HepG2 (cell line): ENCODE measurements at regions not wholly inside any gene's neighbourhood (a gene's known extent, or its start where the extent isn't known, plus 50 kb on each side); places are given as distances from the start of the nearest gene placed in this dataset.

ENCODE experiments used
- ATAC-seq: fragments of 200-7000 bp; cut with Tn5 transposase; 3 replicates; pipeline ENCODE4 v1.9.1; 2020; ENCODE audit warnings: mild to moderate bottlenecking, moderate library complexity
- BruUV-seq: library from RNA; stranded (reverse); fragments of 400-500 nt; replicated peaks from 2 replicates; lab custom pipeline; 2021; lab: Mats Ljungman, UMichigan
- CTCF ChIA-PET: fragments of 300-600 bp; formaldehyde crosslinking; extraction: SDS; loops from one replicate; lab custom pipeline; 2021; ENCODE audit warnings: low total read pairs, inconsistent platforms, low intra/inter-chr PET ratio; lab: Yijun Ruan, JAX
- POLR2A ChIA-PET: fragments of 350-600 bp; sonication (Branson Sonifier 250); formaldehyde crosslinking; loops from one replicate; lab custom pipeline; 2020; ENCODE audit warnings: antibody characterized with exemption, inconsistent platforms; lab: Yijun Ruan, JAX
- DNase-seq: peaks from one replicate; pipeline ENCODE4 v3.0.0-alpha.2; 2015; ENCODE audit warnings: low spot score
- FAIRE-seq: peaks from 3 replicates; lab custom pipeline; 2011; peaks lifted over from hg19 to GRCh38; lab: Jason Lieb, UNC
- H2AFZ ChIP-seq: one replicate; pipeline ENCODE4 v1.6.1; 2011; ENCODE audit warnings: low read length, inconsistent platforms
- H3K27ac ChIP-seq: fragments of 300-600 bp; 3 replicates; pipeline ENCODE4 v1.8.0; 2011; ENCODE audit warnings: mixed run types, mild to moderate bottlenecking, mixed read lengths, low read length, inconsistent platforms; ENCODE audit not compliant: insufficient read depth; ENCODE audit errors: extremely low read length
- H3K27me3 ChIP-seq, 2 experiments: fragments of 200-600 bp in 1 of 2; 2 replicates in 1 of 2; 3 replicates in 1 of 2; pipeline versions ENCODE4 v1.6.0 to v1.8.0; 2011; ENCODE audit warnings: low read length in 2 of 2, mild to moderate bottlenecking in 2 of 2, moderate library complexity in 2 of 2, inconsistent platforms in 1 of 2; ENCODE audit not compliant: insufficient read depth in 2 of 2, control insufficient read depth in 1 of 2
- H3K36me3 ChIP-seq, 2 experiments: fragments of 200-600 bp in 1 of 2; replicated peaks in 1 of 2; 2 replicates in 1 of 2; 3 replicates in 1 of 2; pipeline versions ENCODE4 v1.5.1 to v1.8.0; 2011; ENCODE audit warnings: low read length in 2 of 2, inconsistent platforms in 1 of 2; ENCODE audit not compliant: insufficient read depth in 2 of 2, control insufficient read depth in 1 of 2
- H3K4me1 ChIP-seq: 2 replicates; pipeline ENCODE4 v1.5.1; 2012; ENCODE audit warnings: low read length, inconsistent platforms; ENCODE audit not compliant: insufficient read depth
- H3K4me2 ChIP-seq: 2 replicates; pipeline ENCODE4 v1.6.0; 2011; ENCODE audit warnings: low read depth, low read length, inconsistent platforms
- H3K4me3 ChIP-seq, 3 experiments: fragments of 200-600 bp in 1 of 3; sonication (generic), shearing (Covaris generic) in 1 of 3; replicated peaks in 1 of 3; 2 replicates each; pipeline ENCODE4 v1.5.1; 2011 to 2016; ENCODE audit warnings: low read length in 3 of 3, inconsistent platforms in 2 of 3, low read depth in 2 of 3, mild to moderate bottlenecking in 2 of 3, control low read depth in 1 of 3, mixed read lengths in 1 of 3; ENCODE audit not compliant: insufficient read depth in 1 of 3
- H3K79me2 ChIP-seq: one replicate; pipeline ENCODE4 v1.6.1; 2011; ENCODE audit warnings: low read length, inconsistent platforms; ENCODE audit not compliant: insufficient read depth
- H3K9ac ChIP-seq: 2 replicates; pipeline ENCODE4 v1.6.0; 2011; ENCODE audit warnings: mild to moderate bottlenecking, low read depth, low read length, inconsistent platforms; ENCODE audit not compliant: insufficient read depth
- H3K9me3 ChIP-seq: 2 replicates; pipeline ENCODE4 v1.5.1; 2012; ENCODE audit warnings: mild to moderate bottlenecking, low read length
- H4K20me1 ChIP-seq: 2 replicates; pipeline ENCODE4 v1.6.0; 2011; ENCODE audit warnings: inconsistent platforms, mild to moderate bottlenecking, low read length, moderate library complexity; ENCODE audit not compliant: insufficient read depth
- BCL6 ChIP-seq: IDR thresholded peaks from 2 replicates; pipeline ENCODE4 v1.6.1; 2016; ENCODE audit warnings: missing genetic modification reagents, missing compliant biosample characterization
- DPF2 ChIP-seq: sonication (generic); formaldehyde crosslinking; IDR thresholded peaks from 2 replicates; pipeline ENCODE4 v1.4.0; 2020; ENCODE audit warnings: mild to moderate bottlenecking, low read depth, missing genetic modification reagents, borderline replicate concordance
- ETV6 ChIP-seq: sonication (generic); formaldehyde crosslinking; conservative IDR thresholded peaks from 2 replicates; pipeline ENCODE4 v1.4.0; 2020; ENCODE audit warnings: missing genetic modification reagents
- FOXA1 ChIP-seq, 2 experiments: fragments of 450-650 bp in 1 of 2; sonication (generic) in 1 of 2; formaldehyde crosslinking in 1 of 2; IDR thresholded peaks; 2 replicates each; pipeline versions ENCODE4 v1.4.0 to v1.6.1; 2016 to 2020; ENCODE audit warnings: missing genetic modification reagents in 1 of 2
- GTF2F1 ChIP-seq: fragments of 150-350 bp; IDR thresholded peaks from 2 replicates; pipeline ENCODE4 v1.6.1; 2014; ENCODE audit warnings: low read length
- HNF4G ChIP-seq, 2 experiments: sonication (generic) in 1 of 2; formaldehyde crosslinking in 1 of 2; IDR thresholded peaks; 2 replicates each; pipeline versions ENCODE4 v1.4.0 to v1.6.1; 2011 to 2020; ENCODE audit warnings: borderline replicate concordance in 2 of 2, low read depth in 2 of 2, mild to moderate bottlenecking in 2 of 2, low read length in 1 of 2, missing genetic modification reagents in 1 of 2, moderate library complexity in 1 of 2
- KLF12 ChIP-seq: sonication (generic); formaldehyde crosslinking; IDR thresholded peaks from 2 replicates; pipeline ENCODE4 v1.4.0; 2020; ENCODE audit warnings: missing genetic modification reagents, borderline replicate concordance
- NAIF1 ChIP-seq: sonication (generic); formaldehyde crosslinking; IDR thresholded peaks from 2 replicates; pipeline ENCODE4 v1.5.0; 2020; ENCODE audit warnings: mild to moderate bottlenecking, missing genetic modification reagents, borderline replicate concordance
- RFX3 ChIP-seq: IDR thresholded peaks from 2 replicates; pipeline ENCODE4 v1.6.1; 2016; ENCODE audit warnings: missing biosample characterization, missing genetic modification reagents
- SOX5 ChIP-seq: IDR thresholded peaks from 2 replicates; pipeline ENCODE4 v1.6.1; 2016; ENCODE audit warnings: borderline replicate concordance
- SPEN ChIP-seq: sonication (generic); formaldehyde crosslinking; IDR thresholded peaks from 2 replicates; pipeline ENCODE4 v1.5.1; 2020; ENCODE audit warnings: low read depth, mild to moderate bottlenecking, missing genetic modification reagents
- TSC22D2 ChIP-seq: sonication (generic); formaldehyde crosslinking; IDR thresholded peaks from 2 replicates; pipeline ENCODE4 v1.5.1; 2020; ENCODE audit warnings: missing genetic modification reagents, mild to moderate bottlenecking, borderline replicate concordance
- ZNF24 ChIP-seq: fragments of 450-650 bp; IDR thresholded peaks from 2 replicates; pipeline ENCODE4 v1.6.1; 2017; ENCODE audit warnings: antibody characterized with exemption, mild to moderate bottlenecking
- ZNF333 ChIP-seq: sonication (generic); formaldehyde crosslinking; IDR thresholded peaks from 2 replicates; pipeline ENCODE4 v1.4.0; 2020; ENCODE audit warnings: mild to moderate bottlenecking, missing genetic modification reagents, borderline replicate concordance
- ZNF468 ChIP-seq: sonication (generic); formaldehyde crosslinking; IDR thresholded peaks from 2 replicates; pipeline ENCODE4 v1.8.0; 2022; ENCODE audit warnings: mild to moderate bottlenecking, moderate library complexity, missing genetic modification reagents
- ZNF660 ChIP-seq: sonication (generic); formaldehyde crosslinking; IDR thresholded peaks from 2 replicates; pipeline ENCODE4 v1.5.1; 2020; ENCODE audit warnings: mild to moderate bottlenecking, low read depth, missing genetic modification reagents, borderline replicate concordance
- WGBS: methylation state at CpG from one replicate; pipeline ENCODE4 v1.1.6; 2017; ENCODE audit warnings: low lambda C conversion rate; 5-methylcytosine and 5-hydroxymethylcytosine counted together
- in situ Hi-C: cut with HindIII; loops from 2 replicates; pipeline ENCODE4 v1.10.0; 2017; ENCODE audit warnings: low pct_unique_long_range_greater_than_20kb; ENCODE audit not compliant: extremely low pct_ligation_motif_present
- intact Hi-C: fragments of 100-400 bp; cut with micrococcal nuclease; formaldehyde crosslinking; loops from one replicate; pipeline ENCODE4 v1.10.0; 2022; ENCODE audit not compliant: unreplicated experiment
- TF ChIP-seq, protein P1 (sequence below): sonication (generic); formaldehyde crosslinking; conservative IDR thresholded peaks from 2 replicates; pipeline ENCODE4 v1.8.1; 2023; ENCODE audit warnings: missing genetic modification reagents
- TF ChIP-seq, protein P2 (sequence below): sonication (generic); formaldehyde crosslinking; IDR thresholded peaks from 2 replicates; pipeline ENCODE4 v1.4.0; 2020; ENCODE audit warnings: missing genetic modification reagents, borderline replicate concordance
- TF ChIP-seq, protein P3 (sequence below): sonication (generic); formaldehyde crosslinking; IDR thresholded peaks from 2 replicates; pipeline ENCODE4 v1.5.1; 2020; ENCODE audit warnings: missing genetic modification reagents, mild to moderate bottlenecking, borderline replicate concordance

DNA sequence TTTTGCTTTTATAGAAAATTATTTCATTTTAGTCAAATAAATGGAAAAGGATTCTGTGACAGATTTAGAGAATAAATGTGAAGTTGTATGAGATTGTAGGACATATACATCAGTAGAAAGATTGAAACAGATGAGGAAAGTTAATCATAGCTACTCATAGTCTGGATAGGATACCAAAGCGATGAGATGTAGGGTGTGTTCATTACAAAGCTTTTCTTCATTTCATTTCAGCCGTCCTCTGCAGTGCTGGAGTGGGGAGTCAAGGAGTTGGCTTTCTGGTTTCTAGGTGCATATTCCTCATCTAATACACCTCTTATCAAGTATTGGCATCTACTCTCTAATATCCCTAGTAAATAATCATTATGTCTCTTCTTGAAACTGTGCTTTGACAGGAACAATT, 149.5 kb upstream of the NEGR1 start:
- no peaks in the 10 kb centered on the region; a peak in 1 of 5 replicates for H3K27me3 ChIP-seq
- in situ Hi-C loops = no loop called here
- DNase-seq (no peak), ATAC-seq (no peak), FAIRE-seq (no peak)
- H4K20me1 ChIP-seq = no peaks in the 10 kb centered on the region
- no peaks in the 10 kb centered on the region for H3K36me3 ChIP-seq
- no peaks in the 10 kb centered on the region for H3K79me2 ChIP-seq
- H3K4me2 ChIP-seq = no peak overlapping the region
- no peak overlapping the region for H3K9ac ChIP-seq
- CTCF ChIA-PET = no interaction called here
- H2AFZ ChIP-seq = no peak overlapping the region
- no peak overlapping the region for H3K27ac ChIP-seq
- intact Hi-C loops = no loop called here
- no peak overlapping the region for H3K4me3 ChIP-seq
- BruUV-seq = no TSS peak
- no peaks in the 10 kb centered on the region for H3K4me1 ChIP-seq
- POLR2A ChIA-PET = no interaction called here
- WGBS = 0% methylated on average over 2 of the region's 2 CpGs
- peaks cover 11% of the 10 kb centered on the region; the same call in 1 of the 2 replicates for H3K9me3 ChIP-seq
- TF ChIP-seq HNF4G (IDR thresholded peaks at IDR 0.05; ENCODE audit: borderline replicate concordance, low read depth, low read length) = no peak
- no peak for TF ChIP-seq HNF4G (CRISPR knock-in tag; IDR thresholded peaks at IDR 0.05; ENCODE audit: borderline replicate concordance, low read depth)
- no peak for TF ChIP-seq ZNF333 (CRISPR knock-in tag)
- TF ChIP-seq FOXA1 (IDR thresholded peaks at IDR 0.05) = no peak
- no peak for TF ChIP-seq FOXA1 (CRISPR knock-in tag; IDR thresholded peaks at IDR 0.05)
- TF ChIP-seq BCL6 (CRISPR knock-in tag) = no peak
- TF ChIP-seq, protein P1, sequence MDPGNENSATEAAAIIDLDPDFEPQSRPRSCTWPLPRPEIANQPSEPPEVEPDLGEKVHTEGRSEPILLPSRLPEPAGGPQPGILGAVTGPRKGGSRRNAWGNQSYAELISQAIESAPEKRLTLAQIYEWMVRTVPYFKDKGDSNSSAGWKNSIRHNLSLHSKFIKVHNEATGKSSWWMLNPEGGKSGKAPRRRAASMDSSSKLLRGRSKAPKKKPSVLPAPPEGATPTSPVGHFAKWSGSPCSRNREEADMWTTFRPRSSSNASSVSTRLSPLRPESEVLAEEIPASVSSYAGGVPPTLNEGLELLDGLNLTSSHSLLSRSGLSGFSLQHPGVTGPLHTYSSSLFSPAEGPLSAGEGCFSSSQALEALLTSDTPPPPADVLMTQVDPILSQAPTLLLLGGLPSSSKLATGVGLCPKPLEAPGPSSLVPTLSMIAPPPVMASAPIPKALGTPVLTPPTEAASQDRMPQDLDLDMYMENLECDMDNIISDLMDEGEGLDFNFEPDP (CRISPR knock-in tag) = no peak
- TF ChIP-seq NAIF1 (CRISPR knock-in tag) = no peak
- no peak for TF ChIP-seq SPEN (CRISPR knock-in tag)
- no peak for TF ChIP-seq KLF12 (CRISPR knock-in tag)
- no peak for TF ChIP-seq ZNF24
- TF ChIP-seq SOX5 (CRISPR knock-in tag) = no peak
- TF ChIP-seq RFX3 (CRISPR knock-in tag) = no peak
- TF ChIP-seq, protein P2, sequence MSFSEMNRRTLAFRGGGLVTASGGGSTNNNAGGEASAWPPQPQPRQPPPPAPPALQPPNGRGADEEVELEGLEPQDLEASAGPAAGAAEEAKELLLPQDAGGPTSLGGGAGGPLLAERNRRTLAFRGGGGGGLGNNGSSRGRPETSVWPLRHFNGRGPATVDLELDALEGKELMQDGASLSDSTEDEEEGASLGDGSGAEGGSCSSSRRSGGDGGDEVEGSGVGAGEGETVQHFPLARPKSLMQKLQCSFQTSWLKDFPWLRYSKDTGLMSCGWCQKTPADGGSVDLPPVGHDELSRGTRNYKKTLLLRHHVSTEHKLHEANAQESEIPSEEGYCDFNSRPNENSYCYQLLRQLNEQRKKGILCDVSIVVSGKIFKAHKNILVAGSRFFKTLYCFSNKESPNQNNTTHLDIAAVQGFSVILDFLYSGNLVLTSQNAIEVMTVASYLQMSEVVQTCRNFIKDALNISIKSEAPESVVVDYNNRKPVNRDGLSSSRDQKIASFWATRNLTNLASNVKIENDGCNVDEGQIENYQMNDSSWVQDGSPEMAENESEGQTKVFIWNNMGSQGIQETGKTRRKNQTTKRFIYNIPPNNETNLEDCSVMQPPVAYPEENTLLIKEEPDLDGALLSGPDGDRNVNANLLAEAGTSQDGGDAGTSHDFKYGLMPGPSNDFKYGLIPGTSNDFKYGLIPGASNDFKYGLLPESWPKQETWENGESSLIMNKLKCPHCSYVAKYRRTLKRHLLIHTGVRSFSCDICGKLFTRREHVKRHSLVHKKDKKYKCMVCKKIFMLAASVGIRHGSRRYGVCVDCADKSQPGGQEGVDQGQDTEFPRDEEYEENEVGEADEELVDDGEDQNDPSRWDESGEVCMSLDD (CRISPR knock-in tag) = no peak
- TF ChIP-seq DPF2 (CRISPR knock-in tag) = no peak
- no peak for TF ChIP-seq GTF2F1
- no peak for TF ChIP-seq ETV6
- no peak for TF ChIP-seq ZNF468
- no peak for TF ChIP-seq TSC22D2 (CRISPR knock-in tag)
- TF ChIP-seq, protein P3, sequence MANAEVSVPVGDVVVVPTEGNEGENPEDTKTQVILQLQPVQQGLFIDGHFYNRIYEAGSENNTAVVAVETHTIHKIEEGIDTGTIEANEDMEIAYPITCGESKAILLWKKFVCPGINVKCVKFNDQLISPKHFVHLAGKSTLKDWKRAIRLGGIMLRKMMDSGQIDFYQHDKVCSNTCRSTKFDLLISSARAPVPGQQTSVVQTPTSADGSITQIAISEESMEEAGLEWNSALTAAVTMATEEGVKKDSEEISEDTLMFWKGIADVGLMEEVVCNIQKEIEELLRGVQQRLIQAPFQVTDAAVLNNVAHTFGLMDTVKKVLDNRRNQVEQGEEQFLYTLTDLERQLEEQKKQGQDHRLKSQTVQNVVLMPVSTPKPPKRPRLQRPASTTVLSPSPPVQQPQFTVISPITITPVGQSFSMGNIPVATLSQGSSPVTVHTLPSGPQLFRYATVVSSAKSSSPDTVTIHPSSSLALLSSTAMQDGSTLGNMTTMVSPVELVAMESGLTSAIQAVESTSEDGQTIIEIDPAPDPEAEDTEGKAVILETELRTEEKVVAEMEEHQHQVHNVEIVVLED (CRISPR knock-in tag) = no peak
- TF ChIP-seq ZNF660 (CRISPR knock-in tag) = no peak
